ENCODE measurements at regions not wholly inside any gene's neighbourhood (a gene's known extent, or its start where the extent isn't known, plus 50 kb on each side); places are given as distances from the start of the nearest gene placed in this dataset.

DNA sequence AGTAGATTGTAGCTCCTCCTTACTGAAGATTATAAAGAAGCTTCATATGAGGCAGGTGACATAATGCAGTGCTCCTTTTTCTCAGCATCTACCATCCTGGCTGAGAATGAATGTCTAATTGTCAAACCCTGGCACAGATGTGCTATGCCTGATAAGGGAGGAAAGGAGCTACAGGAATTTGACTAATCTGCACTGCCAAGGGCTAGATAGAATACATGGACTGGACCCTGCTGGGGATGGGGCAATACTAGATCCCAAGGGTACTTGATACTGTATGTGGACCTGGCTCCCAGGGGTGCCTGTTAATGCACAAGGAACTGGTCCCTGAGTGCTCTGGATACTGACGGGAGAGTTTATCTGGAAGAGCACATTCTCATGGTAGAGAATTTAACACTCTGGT is 362.2 kb upstream of the EMCN start:
- no TSS peak for BruUV-seq (replicated peaks)
- Histone ChIP-seq H3K9ac (replicated peaks; ENCODE audit: extremely low read depth, insufficient read depth, low read length) (no peak overlapping the region), H3K27ac (ENCODE audit: insufficient read depth, low read depth, low read length) (no peak overlapping the region), H3K4me3 (replicated peaks in 1 of 3; ENCODE audit: insufficient read depth in 1 of 3, low read depth in 1 of 3, low read length in 3 of 3) (no peak overlapping the region), H3K4me2 (ENCODE audit: insufficient read depth, low read length) (no peak overlapping the region), H3K4me1 (ENCODE audit: control insufficient read depth, extremely low read depth, insufficient read depth, low read length) (peaks cover 4% of the 10 kb centered on the region), H3K27me3 (ENCODE audit: control insufficient read depth in 2 of 2, insufficient read depth in 2 of 2, low read length in 2 of 2) (no peaks in the 10 kb centered on the region), H3K9me3 (replicated peaks; ENCODE audit: control insufficient read depth, insufficient read depth, low read length) (no peaks in the 10 kb centered on the region), H3K9me1 (replicated peaks; ENCODE audit: control insufficient read depth, extremely low read depth, insufficient read depth, low read length) (no peaks in the 10 kb centered on the region), H3K79me2 (ENCODE audit: control insufficient read depth, insufficient read depth, low read length) (no peaks in the 10 kb centered on the region), H2AFZ (ENCODE audit: low read depth, low read length) (no peak overlapping the region), H3K36me3 (ENCODE audit: control insufficient read depth in 2 of 2, extremely low read depth in 1 of 2, insufficient read depth in 2 of 2, low read length in 2 of 2) (no peaks in the 10 kb centered on the region), H4K20me1 (replicated peaks; ENCODE audit: control insufficient read depth, extremely low read depth, insufficient read depth, low read length) (no peaks in the 10 kb centered on the region)
- ChIA-PET CTCF (no interaction called here), POLR2A (no interaction called here)
- TF ChIP-seq MYC (IDR thresholded peaks at IDR 0.05; ENCODE audit: low read depth, low read length) (no peak), GATA2 (IDR thresholded peaks at IDR 0.05; ENCODE audit: insufficient read depth, insufficient read length, low read depth, low read length) (peak; percentile 85)
- intact Hi-C loops (cut with micrococcal nuclease): no loop called here
- FAIRE-seq (no peak), DNase-seq (ENCODE audit: low read depth, low spot score) (peak; percentile 43)
- dilution Hi-C loops (cut with MboI; ENCODE audit: extremely low pct_ligation_motif_present, low sequenced_read_pairs): no loop called here

DNA sequence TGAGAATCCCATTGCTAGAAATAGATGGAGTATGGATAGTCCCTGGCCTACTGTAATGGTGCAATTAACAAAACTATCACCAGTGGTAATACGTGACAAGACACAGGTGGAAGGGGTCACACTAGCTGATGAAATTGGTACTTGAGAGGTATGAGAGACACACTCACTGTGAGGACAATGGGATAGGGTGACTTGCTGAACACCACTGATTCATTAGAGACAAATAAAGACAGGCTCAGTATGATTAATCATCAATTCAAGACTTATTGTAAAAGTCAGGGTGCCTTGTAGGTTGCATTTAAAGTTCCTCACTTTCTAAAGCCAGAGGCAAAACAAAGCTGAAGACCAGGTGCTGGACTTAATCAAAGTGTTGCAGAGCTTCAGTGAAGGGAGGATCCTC is 361.6 kb upstream of the EMCN start:
- ChIA-PET CTCF (interaction anchor here (1.2 kb wide), 1 partner anchor 20 kb away, joined by 4 read pairs; no protein-coding TSS in a partner anchor), POLR2A (no interaction called here)
- no peak overlapping the region for H3K4me3 ChIP-seq (replicated peaks in 1 of 3; ENCODE audit: insufficient read depth in 1 of 3, low read depth in 1 of 3, low read length in 3 of 3)
- peaks cover 4% of the 10 kb centered on the region for H3K4me1 ChIP-seq (ENCODE audit: control insufficient read depth, extremely low read depth, insufficient read depth, low read length)
- intact Hi-C loops (cut with micrococcal nuclease): no loop called here
- H3K36me3 ChIP-seq (ENCODE audit: control insufficient read depth in 2 of 2, extremely low read depth in 1 of 2, insufficient read depth in 2 of 2, low read length in 2 of 2): no peaks in the 10 kb centered on the region
- H3K79me2 ChIP-seq (ENCODE audit: control insufficient read depth, insufficient read depth, low read length): no peaks in the 10 kb centered on the region
- H3K9me3 ChIP-seq (replicated peaks; ENCODE audit: control insufficient read depth, insufficient read depth, low read length): no peaks in the 10 kb centered on the region
- no peak overlapping the region for H3K27ac ChIP-seq (ENCODE audit: insufficient read depth, low read depth, low read length)
- no peaks in the 10 kb centered on the region for H3K9me1 ChIP-seq (replicated peaks; ENCODE audit: control insufficient read depth, extremely low read depth, insufficient read depth, low read length)
- no peak for TF ChIP-seq EZH2 (IDR thresholded peaks at IDR 0.05; ENCODE audit: borderline replicate concordance, low read depth, low read length, severe bottlenecking)
- TF ChIP-seq POLR2AphosphoS5 (IDR thresholded peaks at IDR 0.05; ENCODE audit: insufficient read depth, low read depth, low read length): no peak
- TF ChIP-seq POLR2A (IDR thresholded peaks at IDR 0.05; ENCODE audit: low read depth, low read length): no peak
- TF ChIP-seq FOS (IDR thresholded peaks at IDR 0.05; ENCODE audit: borderline replicate concordance, insufficient read depth, low read length): no peak
- TF ChIP-seq MYC (IDR thresholded peaks at IDR 0.05; ENCODE audit: low read depth, low read length): no peak
- TF ChIP-seq, protein P1, sequence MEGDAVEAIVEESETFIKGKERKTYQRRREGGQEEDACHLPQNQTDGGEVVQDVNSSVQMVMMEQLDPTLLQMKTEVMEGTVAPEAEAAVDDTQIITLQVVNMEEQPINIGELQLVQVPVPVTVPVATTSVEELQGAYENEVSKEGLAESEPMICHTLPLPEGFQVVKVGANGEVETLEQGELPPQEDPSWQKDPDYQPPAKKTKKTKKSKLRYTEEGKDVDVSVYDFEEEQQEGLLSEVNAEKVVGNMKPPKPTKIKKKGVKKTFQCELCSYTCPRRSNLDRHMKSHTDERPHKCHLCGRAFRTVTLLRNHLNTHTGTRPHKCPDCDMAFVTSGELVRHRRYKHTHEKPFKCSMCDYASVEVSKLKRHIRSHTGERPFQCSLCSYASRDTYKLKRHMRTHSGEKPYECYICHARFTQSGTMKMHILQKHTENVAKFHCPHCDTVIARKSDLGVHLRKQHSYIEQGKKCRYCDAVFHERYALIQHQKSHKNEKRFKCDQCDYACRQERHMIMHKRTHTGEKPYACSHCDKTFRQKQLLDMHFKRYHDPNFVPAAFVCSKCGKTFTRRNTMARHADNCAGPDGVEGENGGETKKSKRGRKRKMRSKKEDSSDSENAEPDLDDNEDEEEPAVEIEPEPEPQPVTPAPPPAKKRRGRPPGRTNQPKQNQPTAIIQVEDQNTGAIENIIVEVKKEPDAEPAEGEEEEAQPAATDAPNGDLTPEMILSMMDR (IDR thresholded peaks at IDR 0.05; ENCODE audit: extremely low read depth in 1 of 2, insufficient read depth in 1 of 2, low read depth in 1 of 2, low read length in 2 of 2): no peak
- no peak for TF ChIP-seq JUN (IDR thresholded peaks at IDR 0.05; ENCODE audit: borderline replicate concordance, insufficient read depth, insufficient read length, low read depth)
- TF ChIP-seq, protein P2, sequence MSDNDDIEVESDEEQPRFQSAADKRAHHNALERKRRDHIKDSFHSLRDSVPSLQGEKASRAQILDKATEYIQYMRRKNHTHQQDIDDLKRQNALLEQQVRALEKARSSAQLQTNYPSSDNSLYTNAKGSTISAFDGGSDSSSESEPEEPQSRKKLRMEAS (IDR thresholded peaks at IDR 0.05; ENCODE audit: insufficient read depth, insufficient read length): no peak
- no peaks in the 10 kb centered on the region for H4K20me1 ChIP-seq (replicated peaks; ENCODE audit: control insufficient read depth, extremely low read depth, insufficient read depth, low read length)
- dilution Hi-C loops (cut with MboI; ENCODE audit: extremely low pct_ligation_motif_present, low sequenced_read_pairs): no loop called here
- H3K9ac ChIP-seq (replicated peaks; ENCODE audit: extremely low read depth, insufficient read depth, low read length): no peak overlapping the region
- no TSS peak for BruUV-seq (replicated peaks)
- no peak for DNase-seq (ENCODE audit: low read depth, low spot score)
- no peak overlapping the region for H2AFZ ChIP-seq (ENCODE audit: low read depth, low read length)
- no peaks in the 10 kb centered on the region for H3K27me3 ChIP-seq (ENCODE audit: control insufficient read depth in 2 of 2, insufficient read depth in 2 of 2, low read length in 2 of 2)
- FAIRE-seq: no peak
- H3K4me2 ChIP-seq (ENCODE audit: insufficient read depth, low read length): no peak overlapping the region

Measured in endothelial cell of umbilical vein (primary cell).